Endothelial cell of umbilical vein (primary cell): ENCODE measurements at regions not wholly inside any gene's neighbourhood (a gene's known extent, or its start where the extent isn't known, plus 50 kb on each side); places are given as distances from the start of the nearest gene placed in this dataset.

ENCODE experiments used
- BruUV-seq: library from RNA; stranded (reverse); fragments of 400-500 nt; replicated peaks from 2 replicates; lab custom pipeline; 2021; lab: Mats Ljungman, UMichigan
- CTCF ChIA-PET: fragments of 300-600, 350-600 bp; sonication (Branson Sonifier 250); formaldehyde crosslinking; loops from one replicate; lab custom pipeline; 2021; ENCODE audit warnings: antibody characterized with exemption, inconsistent platforms; lab: Charles Lee
- POLR2A ChIA-PET: fragments of 300-600, 350-600 bp; sonication (Branson Sonifier 250); formaldehyde crosslinking; loops from one replicate; lab custom pipeline; 2021; ENCODE audit warnings: antibody characterized with exemption, inconsistent platforms; lab: Charles Lee
- DNase-seq: peaks from one replicate; pipeline ENCODE4 v3.0.0-alpha.2; 2011; ENCODE audit warnings: low read depth, low spot score
- FAIRE-seq: peaks from 2 replicates; lab custom pipeline; 2011; peaks lifted over from hg19 to GRCh38; lab: Jason Lieb, UNC
- H2AFZ ChIP-seq: 2 replicates; pipeline ENCODE4 v1.6.0; 2012; ENCODE audit warnings: low read depth, low read length, control low read depth, inconsistent platforms
- H3K27ac ChIP-seq: 2 replicates; pipeline ENCODE4 v1.5.1; 2011; ENCODE audit warnings: low read depth, mild to moderate bottlenecking, control low read depth, low read length, moderate library complexity; ENCODE audit not compliant: insufficient read depth
- H3K27me3 ChIP-seq, 2 experiments: 2 replicates each; pipeline versions ENCODE4 v1.6.0 to v1.6.1; 2011; ENCODE audit warnings: low read length in 2 of 2, mixed read lengths in 1 of 2; ENCODE audit not compliant: control insufficient read depth in 2 of 2, insufficient read depth in 2 of 2
- H3K36me3 ChIP-seq, 2 experiments: 2 replicates in 1 of 2; 3 replicates in 1 of 2; pipeline ENCODE4 v1.5.1; 2011; ENCODE audit warnings: low read length in 2 of 2, mild to moderate bottlenecking in 1 of 2, moderate library complexity in 1 of 2; ENCODE audit not compliant: control insufficient read depth in 2 of 2, insufficient read depth in 2 of 2; ENCODE audit errors: extremely low read depth in 1 of 2
- H3K4me1 ChIP-seq: 3 replicates; pipeline ENCODE4 v1.5.1; 2011; ENCODE audit warnings: mild to moderate bottlenecking, low read length; ENCODE audit not compliant: control insufficient read depth, insufficient read depth; ENCODE audit errors: extremely low read depth
- H3K4me2 ChIP-seq: 2 replicates; pipeline ENCODE4 v1.6.1; 2011; ENCODE audit warnings: low read length, control low read depth, mixed read lengths; ENCODE audit not compliant: insufficient read depth
- H3K4me3 ChIP-seq, 3 experiments: fragments of 200-600 bp in 1 of 3; sonication (generic), shearing (Covaris generic) in 1 of 3; replicated peaks in 1 of 3; 2 replicates each; pipeline ENCODE4 v1.5.1; 2011 to 2016; ENCODE audit warnings: control low read depth in 3 of 3, low read length in 3 of 3, mild to moderate bottlenecking in 2 of 3, inconsistent platforms in 1 of 3, low read depth in 1 of 3, moderate library complexity in 1 of 3; ENCODE audit not compliant: insufficient read depth in 1 of 3
- H3K79me2 ChIP-seq: 2 replicates; pipeline ENCODE4 v1.6.0; 2012; ENCODE audit warnings: low read length, inconsistent platforms; ENCODE audit not compliant: control insufficient read depth, insufficient read depth
- H3K9ac ChIP-seq: replicated peaks from 2 replicates; pipeline ENCODE3; 2011; ENCODE audit warnings: low read length, control low read depth; ENCODE audit not compliant: insufficient read depth; ENCODE audit errors: extremely low read depth
- H3K9me1 ChIP-seq: replicated peaks from 3 replicates; pipeline ENCODE4 v1.6.0; 2011; ENCODE audit warnings: mild to moderate bottlenecking, low read length; ENCODE audit not compliant: control insufficient read depth, insufficient read depth; ENCODE audit errors: extremely low read depth
- H3K9me3 ChIP-seq: replicated peaks from 2 replicates; pipeline ENCODE4 v1.5.1; 2012; ENCODE audit warnings: low read length, inconsistent platforms; ENCODE audit not compliant: control insufficient read depth, insufficient read depth
- H4K20me1 ChIP-seq: replicated peaks from 2 replicates; pipeline ENCODE3; 2011; ENCODE audit warnings: mild to moderate bottlenecking, low read length; ENCODE audit not compliant: control insufficient read depth, insufficient read depth; ENCODE audit errors: extremely low read depth
- CTCF ChIP-seq, 2 donors: IDR thresholded peaks; 1 replicate in 1 of 2; 2 replicates in 1 of 2; pipeline ENCODE4 v1.5.1; 2011; ENCODE audit warnings: low read length in 2 of 2, mild to moderate bottlenecking in 2 of 2, moderate library complexity in 2 of 2, control low read depth in 1 of 2, inconsistent platforms in 1 of 2, low read depth in 1 of 2; ENCODE audit not compliant: insufficient read depth in 1 of 2; ENCODE audit errors: extremely low read depth in 1 of 2
- EZH2 ChIP-seq: IDR thresholded peaks from 2 replicates; pipeline ENCODE4 v1.6.1; 2012; ENCODE audit warnings: borderline replicate concordance, low read depth, mild to moderate bottlenecking, moderate library complexity, low read length, inconsistent platforms; ENCODE audit not compliant: severe bottlenecking
- FOS ChIP-seq: IDR thresholded peaks from 2 replicates; pipeline ENCODE4 v1.6.1; 2011; ENCODE audit warnings: mild to moderate bottlenecking, low read length, moderate library complexity, borderline replicate concordance; ENCODE audit not compliant: insufficient read depth
- GATA2 ChIP-seq: IDR thresholded peaks from 2 replicates; pipeline ENCODE4 v1.7.0; 2011; ENCODE audit warnings: low read depth, mild to moderate bottlenecking, moderate library complexity, mixed read lengths, low read length; ENCODE audit not compliant: insufficient read length, insufficient read depth
- JUN ChIP-seq: IDR thresholded peaks from 2 replicates; pipeline ENCODE4 v1.6.1; 2011; ENCODE audit warnings: borderline replicate concordance, low read depth; ENCODE audit not compliant: insufficient read length, insufficient read depth
- MAX ChIP-seq: IDR thresholded peaks from 2 replicates; pipeline ENCODE4 v1.6.1; 2011; ENCODE audit not compliant: insufficient read depth, insufficient read length
- MYC ChIP-seq: IDR thresholded peaks from one replicate; pipeline ENCODE4 v1.6.1; 2011; ENCODE audit warnings: mild to moderate bottlenecking, low read depth, low read length
- POLR2A ChIP-seq: IDR thresholded peaks from 2 replicates; pipeline ENCODE4 v1.6.1; 2012; ENCODE audit warnings: low read depth, mild to moderate bottlenecking, control low read depth, low read length
- POLR2AphosphoS5 ChIP-seq: IDR thresholded peaks from 2 replicates; pipeline ENCODE4 v1.6.1; 2012; ENCODE audit warnings: low read depth, mild to moderate bottlenecking, control low read depth, low read length, moderate library complexity; ENCODE audit not compliant: insufficient read depth
- dilution Hi-C: fragments of 300-500 bp; cut with MboI; formaldehyde crosslinking; loops from one replicate; pipeline ENCODE4 v1.15.0; 2019; ENCODE audit warnings: low sequenced_read_pairs; ENCODE audit not compliant: extremely low pct_ligation_motif_present
- intact Hi-C: fragments of 100-400 bp; cut with micrococcal nuclease; formaldehyde crosslinking; loops from one replicate; pipeline ENCODE4 v1.10.0; 2022

- H3K9ac ChIP-seq: no peak overlapping the region
- H3K36me3 ChIP-seq: no peaks in the 10 kb centered on the region
- H3K27me3 ChIP-seq: no peaks in the 10 kb centered on the region
- dilution Hi-C loops (no loop called here), intact Hi-C loops (no loop called here)
- H3K79me2 ChIP-seq: no peaks in the 10 kb centered on the region
- H3K4me2 ChIP-seq: no peak overlapping the region
- no peaks in the 10 kb centered on the region for H3K4me1 ChIP-seq
- no peak overlapping the region for H3K27ac ChIP-seq
- no peak for FAIRE-seq
- H4K20me1 ChIP-seq: no peaks in the 10 kb centered on the region
- H3K4me3 ChIP-seq: no peak overlapping the region
- no peak overlapping the region for H2AFZ ChIP-seq
- no peak for DNase-seq
- CTCF ChIA-PET: no interaction called here
- peaks cover 2% of the 10 kb centered on the region for H3K9me3 ChIP-seq
- POLR2A ChIA-PET: no interaction called here
- no peaks in the 10 kb centered on the region for H3K9me1 ChIP-seq
- no TSS peak for BruUV-seq
- no peak for TF ChIP-seq FOS
- TF ChIP-seq JUN: no peak
- no peak for TF ChIP-seq MAX
- no peak for TF ChIP-seq POLR2AphosphoS5
- TF ChIP-seq GATA2: no peak
- TF ChIP-seq POLR2A: no peak
- TF ChIP-seq MYC: no peak
- no peak for TF ChIP-seq EZH2
- TF ChIP-seq CTCF (IDR thresholded peaks at IDR 0.05; ENCODE audit: extremely low read depth in 1 of 2, insufficient read depth in 1 of 2, low read depth in 1 of 2, low read length in 2 of 2): no peak
These were observed 384.7 kb upstream of the MEIS2 start for GRCh38 chr15:37485056-37485455.
